ENCODE measurements at regions not wholly inside any gene's neighbourhood (a gene's known extent, or its start where the extent isn't known, plus 50 kb on each side); places are given as distances from the start of the nearest gene placed in this dataset.

DNA sequence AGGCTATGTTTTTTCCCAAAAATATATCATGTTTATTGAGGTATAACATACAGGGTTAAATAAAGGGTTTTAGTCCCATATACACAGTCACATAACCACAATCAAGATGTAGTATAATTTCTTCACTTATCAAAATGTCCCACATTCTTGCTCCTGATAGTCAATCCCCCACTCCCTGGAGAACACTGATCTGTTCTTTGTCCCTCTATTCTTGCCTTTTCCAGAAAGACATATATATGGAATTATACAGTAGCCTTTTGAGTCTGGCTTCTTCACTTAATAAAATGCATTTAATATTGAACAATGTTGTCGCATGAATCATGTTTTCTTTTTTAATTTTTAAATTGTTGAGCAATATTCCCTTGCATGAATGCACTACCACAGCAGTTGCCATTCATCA, 1059.7 kb downstream of the TSN start:
- intact Hi-C loops (cut with micrococcal nuclease), result no loop called here
- Mint-ChIP-seq H3K4me1 (ENCODE audit: low read depth) (no peaks in the 10 kb centered on the region), H3K4me3 (no peak overlapping the region), H3K36me3 (ENCODE audit: low read depth) (no peaks in the 10 kb centered on the region), H3K27me3 (ENCODE audit: low read depth) (no peaks in the 10 kb centered on the region), H3K9me3 (peaks cover 12% of the 10 kb centered on the region), H3K27ac (no peak overlapping the region)
- CTCF ChIA-PET, result no interaction called here
- no peak for DNase-seq

DNA sequence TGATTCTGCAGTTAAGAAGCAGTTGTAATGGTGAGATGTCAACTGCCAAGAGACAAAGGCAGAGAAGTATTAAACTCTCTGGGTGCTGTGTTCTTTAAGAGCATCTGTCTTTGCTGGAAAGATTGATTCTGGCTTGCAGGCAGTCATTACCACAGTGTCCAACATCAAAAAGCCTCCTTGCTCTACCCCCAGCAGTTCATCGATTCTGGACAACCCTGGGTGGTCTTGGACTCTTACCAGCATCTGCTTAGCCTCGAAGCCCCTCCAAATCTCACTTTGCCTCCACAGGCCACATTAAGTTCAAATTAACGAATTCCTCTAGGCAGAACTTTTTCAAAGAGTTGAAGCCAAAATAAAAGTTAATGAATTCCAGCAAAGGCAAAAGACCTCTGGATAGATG, 1061.4 kb downstream of the TSN start:
- no peaks in the 10 kb centered on the region for H3K27me3 Mint-ChIP-seq (ENCODE audit: low read depth)
- CTCF ChIA-PET, result no interaction called here
- intact Hi-C loops (cut with micrococcal nuclease), result no loop called here
- no peaks in the 10 kb centered on the region for H3K4me1 Mint-ChIP-seq (ENCODE audit: low read depth)
- H3K36me3 Mint-ChIP-seq (ENCODE audit: low read depth), result no peaks in the 10 kb centered on the region
- no peak overlapping the region for H3K27ac Mint-ChIP-seq
- DNase-seq, result no peak
- H3K9me3 Mint-ChIP-seq, result peaks cover 10% of the 10 kb centered on the region
- H3K4me3 Mint-ChIP-seq, result no peak overlapping the region

DNA sequence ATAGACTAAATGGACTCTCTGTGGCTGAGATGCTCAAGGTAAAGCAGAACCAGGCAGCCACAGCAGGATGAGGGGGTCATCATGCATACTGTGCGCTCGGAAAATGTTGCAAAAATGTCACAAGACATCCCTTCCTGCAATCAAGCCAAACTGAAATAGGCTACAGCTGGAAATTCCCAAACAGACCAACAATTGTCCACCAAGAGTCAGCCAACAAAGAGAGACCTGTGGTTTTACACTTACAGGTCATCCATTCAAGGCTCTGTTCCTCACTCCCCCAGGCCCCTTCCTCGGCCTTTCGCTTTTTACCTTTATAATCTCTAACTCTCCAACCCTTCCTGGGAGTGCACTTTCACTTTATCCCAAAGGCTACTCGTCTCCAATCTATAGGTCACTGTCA, 1066.9 kb downstream of the TSN start:
- CTCF ChIA-PET, result no interaction called here
- intact Hi-C loops (cut with micrococcal nuclease), result no loop called here

DNA sequence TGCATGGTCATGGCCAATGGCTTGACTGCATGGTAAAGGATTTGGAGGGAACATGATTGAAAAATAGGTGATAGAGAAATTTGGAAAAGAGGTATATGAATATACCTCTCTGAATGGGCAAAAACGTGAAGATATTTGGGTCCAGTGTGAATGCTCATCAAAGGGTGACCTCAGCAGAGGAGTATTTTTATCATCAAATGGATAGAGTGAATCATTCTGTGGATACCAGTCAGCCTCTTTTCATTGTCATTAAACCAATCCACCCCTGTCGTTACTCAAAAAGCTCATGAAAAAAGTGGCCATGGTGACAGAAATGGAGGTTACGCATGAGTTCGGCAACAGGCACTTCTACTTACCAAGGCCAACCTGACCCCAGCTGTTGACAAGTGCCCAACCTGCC, 1074.7 kb downstream of the TSN start:
- DNase-seq, result no peak
- CTCF ChIA-PET, result no interaction called here
- no peaks in the 10 kb centered on the region for H3K36me3 Mint-ChIP-seq (ENCODE audit: low read depth)
- no peak overlapping the region for H3K4me3 Mint-ChIP-seq
- H3K27me3 Mint-ChIP-seq (ENCODE audit: low read depth), result no peaks in the 10 kb centered on the region
- H3K4me1 Mint-ChIP-seq (ENCODE audit: low read depth), result no peaks in the 10 kb centered on the region
- intact Hi-C loops (cut with micrococcal nuclease), result no loop called here
- peaks cover 1% of the 10 kb centered on the region for H3K9me3 Mint-ChIP-seq
- H3K27ac Mint-ChIP-seq, result no peak overlapping the region

More for the DNA sequence above, 1066.9 kb downstream of the TSN start:
- no peaks in the 10 kb centered on the region for H3K4me1 Mint-ChIP-seq (ENCODE audit: low read depth)
- no peak overlapping the region for H3K4me3 Mint-ChIP-seq
- peaks cover 2% of the 10 kb centered on the region for H3K9me3 Mint-ChIP-seq
- no peaks in the 10 kb centered on the region for H3K27me3 Mint-ChIP-seq (ENCODE audit: low read depth)
- DNase-seq, result no peak
- no peaks in the 10 kb centered on the region for H3K36me3 Mint-ChIP-seq (ENCODE audit: low read depth)
- no peak overlapping the region for H3K27ac Mint-ChIP-seq

DNA sequence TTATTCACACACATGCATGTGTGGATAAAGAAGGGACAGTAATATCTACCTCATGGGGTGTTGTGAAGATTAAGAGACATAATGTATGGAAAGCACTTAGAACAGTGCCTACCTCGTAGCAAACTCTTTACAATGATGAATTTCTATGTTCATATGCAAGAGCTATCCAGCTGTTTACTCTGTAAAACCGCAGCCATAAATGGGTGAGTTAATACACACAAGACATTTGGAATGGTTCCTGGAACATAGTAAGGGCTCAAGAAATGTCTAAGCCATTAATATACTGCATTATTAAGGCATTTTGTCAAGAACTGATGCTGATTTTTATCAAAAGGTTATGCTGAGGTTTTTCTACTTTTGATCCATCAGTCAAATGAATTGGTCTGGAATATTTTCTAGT, 1076.2 kb downstream of the TSN start:
- Mint-ChIP-seq H3K36me3 (ENCODE audit: low read depth) (no peaks in the 10 kb centered on the region), H3K4me1 (ENCODE audit: low read depth) (no peaks in the 10 kb centered on the region), H3K4me3 (no peak overlapping the region), H3K9me3 (peaks cover 1% of the 10 kb centered on the region), H3K27ac (no peak overlapping the region), H3K27me3 (ENCODE audit: low read depth) (no peaks in the 10 kb centered on the region)
- no peak for DNase-seq
- intact Hi-C loops (cut with micrococcal nuclease), result no loop called here
- CTCF ChIA-PET, result no interaction called here

DNA sequence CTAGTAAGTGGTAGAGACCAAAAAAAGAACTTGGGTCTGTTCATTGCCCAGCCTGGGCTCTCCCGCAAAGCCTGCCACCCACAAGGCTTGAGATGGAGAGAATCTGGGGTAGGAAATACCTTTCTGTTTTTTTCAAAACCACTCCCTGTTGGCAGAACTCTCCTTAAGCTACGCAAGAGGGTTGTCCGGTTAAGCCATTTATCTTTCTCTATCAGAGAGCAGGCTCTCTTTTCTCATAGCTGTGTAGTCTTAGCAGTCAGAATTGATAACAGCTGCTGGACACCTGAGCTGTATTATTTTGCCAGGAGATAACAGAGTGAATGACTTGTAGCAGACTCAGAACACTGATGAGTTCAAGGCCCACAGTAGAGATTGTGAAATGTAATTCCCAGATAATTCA, 1088.1 kb downstream of the TSN start:
- Mint-ChIP-seq H3K27ac (no peak overlapping the region), H3K27me3 (ENCODE audit: low read depth) (no peaks in the 10 kb centered on the region), H3K36me3 (ENCODE audit: low read depth) (no peaks in the 10 kb centered on the region), H3K4me1 (ENCODE audit: low read depth) (no peaks in the 10 kb centered on the region), H3K4me3 (no peak overlapping the region), H3K9me3 (peaks cover 6% of the 10 kb centered on the region)
- CTCF ChIA-PET, result no interaction called here
- no peak for DNase-seq
- intact Hi-C loops (cut with micrococcal nuclease), result no loop called here

DNA sequence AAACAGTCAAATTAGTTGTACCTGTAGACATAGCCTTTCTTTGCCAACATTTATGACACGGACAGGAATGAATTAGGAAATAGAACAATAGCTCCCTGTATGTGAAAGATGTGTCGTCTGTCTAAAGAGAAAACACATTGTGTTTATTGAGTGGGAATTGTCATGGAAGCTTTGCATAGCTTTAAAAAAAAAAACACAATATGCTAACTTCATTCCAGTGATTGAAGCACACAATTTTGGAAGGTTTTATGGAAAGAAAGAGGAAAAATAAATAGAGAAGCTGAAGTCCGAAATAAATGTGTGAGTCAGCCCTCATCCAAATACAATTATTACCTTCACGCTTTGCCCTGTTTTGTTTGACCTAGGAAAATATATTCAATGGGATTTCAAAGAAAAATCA, 1095.7 kb downstream of the TSN start:
- Mint-ChIP-seq H3K36me3 (ENCODE audit: low read depth) (no peaks in the 10 kb centered on the region), H3K27me3 (ENCODE audit: low read depth) (no peaks in the 10 kb centered on the region), H3K4me3 (no peak overlapping the region), H3K9me3 (no peaks in the 10 kb centered on the region), H3K27ac (no peak overlapping the region), H3K4me1 (ENCODE audit: low read depth) (no peaks in the 10 kb centered on the region)
- DNase-seq, result no peak
- CTCF ChIA-PET, result no interaction called here
- intact Hi-C loops (cut with micrococcal nuclease), result no loop called here

DNA sequence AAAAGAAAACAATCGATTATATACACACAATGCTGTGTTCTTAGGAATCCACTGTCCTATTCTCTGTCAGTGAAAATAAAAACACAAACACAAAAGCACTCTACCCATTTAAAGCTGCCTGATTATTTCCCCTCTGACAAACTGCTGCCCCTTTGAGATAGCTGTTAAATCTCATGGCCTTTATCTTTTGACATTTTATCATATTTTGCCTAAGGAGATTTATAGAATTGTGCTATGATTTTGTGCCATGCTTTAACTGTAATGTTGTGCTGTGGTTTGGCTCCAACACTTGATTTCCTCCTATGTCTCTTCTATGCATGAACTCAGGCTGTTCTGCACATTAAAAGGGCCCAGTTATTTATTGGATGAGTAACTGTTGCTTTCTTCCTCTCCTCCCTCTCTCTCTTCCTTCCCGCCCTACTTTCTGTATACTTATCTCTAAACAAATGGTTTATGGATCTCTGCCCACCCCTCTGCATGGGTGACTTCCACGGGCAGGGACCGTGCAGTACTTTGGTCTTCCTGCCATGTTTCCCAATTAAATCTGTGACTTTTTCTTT, 1096.6 kb downstream of the TSN start:
- no peaks in the 10 kb centered on the region for H3K4me1 Mint-ChIP-seq (ENCODE audit: low read depth)
- no peak overlapping the region for H3K4me3 Mint-ChIP-seq
- no peaks in the 10 kb centered on the region for H3K36me3 Mint-ChIP-seq (ENCODE audit: low read depth)
- CTCF ChIA-PET, result no interaction called here
- no peak for DNase-seq
- H3K9me3 Mint-ChIP-seq, result no peaks in the 10 kb centered on the region
- H3K27me3 Mint-ChIP-seq (ENCODE audit: low read depth), result no peaks in the 10 kb centered on the region
- intact Hi-C loops (cut with micrococcal nuclease), result no loop called here
- H3K27ac Mint-ChIP-seq, result no peak overlapping the region

DNA sequence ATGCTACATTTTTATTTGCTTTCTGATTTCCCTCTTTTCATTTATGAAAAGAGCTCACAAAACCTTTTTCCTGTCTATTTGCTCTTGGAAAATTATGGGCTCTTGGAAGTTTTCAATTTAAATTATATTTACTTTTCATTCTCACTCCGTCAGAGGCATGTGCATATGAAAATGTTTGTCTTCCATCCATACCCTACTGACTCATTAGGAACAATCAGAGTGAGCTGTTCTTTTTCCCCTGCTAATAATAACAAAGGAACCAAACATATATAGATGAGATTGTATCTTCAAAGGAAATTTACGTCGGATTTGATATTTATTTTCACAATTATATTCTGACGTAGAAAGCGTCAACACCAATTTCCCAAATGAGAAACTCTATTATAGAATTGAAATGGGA, 1101.2 kb downstream of the TSN start:
- intact Hi-C loops (cut with micrococcal nuclease), result no loop called here
- CTCF ChIA-PET, result interaction anchor here (0.6 kb wide), 1 partner anchor 21 kb away, joined by 3 read pairs; no protein-coding TSS in a partner anchor
- H3K4me1 Mint-ChIP-seq (ENCODE audit: low read depth), result no peaks in the 10 kb centered on the region
- H3K27me3 Mint-ChIP-seq (ENCODE audit: low read depth), result no peaks in the 10 kb centered on the region
- no peak overlapping the region for H3K27ac Mint-ChIP-seq
- peaks cover 6% of the 10 kb centered on the region for H3K9me3 Mint-ChIP-seq
- no peaks in the 10 kb centered on the region for H3K36me3 Mint-ChIP-seq (ENCODE audit: low read depth)
- no peak overlapping the region for H3K4me3 Mint-ChIP-seq
- DNase-seq, result no peak

DNA sequence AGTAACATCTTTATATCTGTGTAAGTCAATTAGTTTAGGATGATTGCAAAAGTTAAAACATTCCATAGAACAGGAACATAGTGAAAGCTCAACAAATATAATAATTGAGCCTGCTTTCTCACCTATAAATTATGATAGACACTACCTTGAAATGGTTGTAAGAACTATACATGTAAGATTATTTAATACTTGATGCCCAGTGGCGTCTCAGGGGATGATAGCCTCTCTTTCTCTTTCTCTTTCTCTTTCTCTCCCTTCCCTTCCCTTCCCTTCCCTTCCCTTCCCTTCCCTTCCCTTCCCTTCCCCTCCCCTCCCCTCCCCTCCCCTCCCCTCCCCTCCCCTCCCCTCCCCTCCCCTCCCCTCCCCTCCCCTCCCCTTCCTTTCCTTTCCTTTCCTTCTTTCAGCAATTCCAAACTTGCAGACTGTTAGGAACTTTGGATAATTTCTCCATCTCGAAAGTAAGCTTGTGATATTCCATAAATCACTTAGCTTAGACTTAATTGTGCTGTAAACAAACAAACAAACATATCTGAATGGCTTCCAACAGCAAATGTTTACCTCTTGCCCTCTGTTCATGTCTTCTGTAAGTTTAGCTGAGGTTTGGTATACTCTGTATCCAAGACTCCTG, 1102.7 kb downstream of the TSN start:
- H3K4me1 Mint-ChIP-seq (ENCODE audit: low read depth), result no peaks in the 10 kb centered on the region
- no peaks in the 10 kb centered on the region for H3K36me3 Mint-ChIP-seq (ENCODE audit: low read depth)
- DNase-seq, result no peak
- CTCF ChIA-PET, result no interaction called here
- H3K27me3 Mint-ChIP-seq (ENCODE audit: low read depth), result no peaks in the 10 kb centered on the region
- H3K9me3 Mint-ChIP-seq, result peaks cover 6% of the 10 kb centered on the region
- intact Hi-C loops (cut with micrococcal nuclease), result no loop called here
- H3K4me3 Mint-ChIP-seq, result no peak overlapping the region
- H3K27ac Mint-ChIP-seq, result no peak overlapping the region

DNA sequence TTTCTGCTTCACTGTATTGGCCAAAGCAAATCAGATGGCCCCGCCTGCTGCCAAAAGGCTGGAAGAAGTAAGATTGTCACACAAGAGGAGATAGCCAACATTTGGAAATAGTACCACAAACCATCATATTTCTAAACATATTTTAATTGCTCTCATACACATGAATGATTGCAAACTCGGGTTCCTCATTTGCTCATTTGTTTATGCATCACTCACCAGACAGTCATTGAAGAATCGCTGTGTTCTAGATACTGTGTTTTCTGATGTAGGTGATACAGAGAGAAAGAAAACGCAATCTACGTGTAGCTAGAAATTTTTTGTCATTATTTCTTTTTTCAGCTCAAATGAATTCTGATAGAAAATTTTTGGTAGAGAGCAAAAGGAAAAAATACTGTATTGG, 1103.4 kb downstream of the TSN start:
- DNase-seq, result no peak
- intact Hi-C loops (cut with micrococcal nuclease), result no loop called here
- H3K9me3 Mint-ChIP-seq, result peaks cover 8% of the 10 kb centered on the region
- CTCF ChIA-PET, result no interaction called here
- H3K36me3 Mint-ChIP-seq (ENCODE audit: low read depth), result no peaks in the 10 kb centered on the region
- H3K27ac Mint-ChIP-seq, result no peak overlapping the region
- no peak overlapping the region for H3K4me3 Mint-ChIP-seq
- no peaks in the 10 kb centered on the region for H3K4me1 Mint-ChIP-seq (ENCODE audit: low read depth)
- H3K27me3 Mint-ChIP-seq (ENCODE audit: low read depth), result no peaks in the 10 kb centered on the region

DNA sequence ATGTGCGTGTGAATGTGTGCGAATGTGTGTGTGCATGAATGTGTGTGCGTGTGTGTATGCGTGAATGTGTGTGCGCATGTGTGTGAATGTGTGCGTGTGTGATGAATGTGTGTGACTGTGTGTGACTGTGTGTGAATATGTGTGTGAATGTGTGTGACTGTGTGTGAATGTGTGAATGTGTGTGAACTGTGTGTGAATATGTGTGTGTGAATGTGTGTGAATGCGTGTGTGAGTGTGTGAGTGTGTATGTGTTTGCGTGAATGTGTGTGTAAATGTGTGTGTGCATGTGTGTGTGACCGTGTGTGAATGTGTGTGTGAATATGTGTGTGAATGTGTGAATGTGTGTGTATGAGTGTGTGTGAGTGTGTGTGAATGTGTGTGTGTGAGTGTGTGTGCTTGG, 1103.8 kb downstream of the TSN start:
- DNase-seq, result no peak
- Mint-ChIP-seq H3K36me3 (ENCODE audit: low read depth) (no peaks in the 10 kb centered on the region), H3K4me3 (no peak overlapping the region), H3K27me3 (ENCODE audit: low read depth) (no peaks in the 10 kb centered on the region), H3K9me3 (peaks cover 8% of the 10 kb centered on the region), H3K27ac (no peak overlapping the region), H3K4me1 (ENCODE audit: low read depth) (no peaks in the 10 kb centered on the region)
- CTCF ChIA-PET, result no interaction called here
- intact Hi-C loops (cut with micrococcal nuclease), result no loop called here

DNA sequence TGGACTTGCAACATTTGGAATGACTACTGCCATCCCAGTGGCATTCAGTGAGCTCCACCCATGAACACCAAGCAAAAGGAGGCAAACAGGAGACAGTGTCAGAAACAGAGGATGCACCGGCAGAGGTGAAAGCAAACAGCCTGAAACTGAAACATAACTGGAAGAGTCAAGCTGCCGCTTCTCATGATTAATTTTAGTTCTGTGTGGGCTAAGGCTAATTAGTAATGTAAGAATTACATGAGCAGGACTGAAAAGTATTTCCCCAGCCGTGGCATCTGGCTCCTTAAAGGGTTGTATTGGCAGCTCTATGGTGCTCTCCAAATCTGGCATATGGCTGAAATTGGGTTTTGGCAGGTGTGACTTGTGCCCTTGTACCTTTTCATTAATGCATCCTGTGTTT, 1108.1 kb downstream of the TSN start:
- CTCF ChIA-PET, result no interaction called here
- intact Hi-C loops (cut with micrococcal nuclease), result no loop called here
- H3K27me3 Mint-ChIP-seq (ENCODE audit: low read depth), result no peaks in the 10 kb centered on the region
- H3K9me3 Mint-ChIP-seq, result peaks cover 10% of the 10 kb centered on the region
- H3K36me3 Mint-ChIP-seq (ENCODE audit: low read depth), result no peaks in the 10 kb centered on the region
- H3K4me1 Mint-ChIP-seq (ENCODE audit: low read depth), result no peaks in the 10 kb centered on the region
- no peak for DNase-seq
- no peak overlapping the region for H3K4me3 Mint-ChIP-seq
- H3K27ac Mint-ChIP-seq, result no peak overlapping the region
